ENCODE measurements at regions not wholly inside any gene's neighbourhood (a gene's known extent, or its start where the extent isn't known, plus 50 kb on each side); places are given as distances from the start of the nearest gene placed in this dataset.

- TF ChIP-seq JUNB (IDR thresholded peaks at IDR 0.05; ENCODE audit: unreplicated experiment), result no peak
- no peak for TF ChIP-seq CTCF (conservative IDR thresholded peaks at IDR 0.05; ENCODE audit: low read depth in 2 of 2)
Observed at GRCh38 chr14:40367717-40368116, 935.5 kb upstream of the FBXO33 start (continued).

- H3K4me3 Mint-ChIP-seq, result no peak overlapping the region
- no peaks in the 10 kb centered on the region for H3K9me2 ChIP-seq (ENCODE audit: insufficient read depth)
- TF ChIP-seq STAT1 (IDR thresholded peaks at IDR 0.05; ENCODE audit: unreplicated experiment), result no peak
- no peak for TF ChIP-seq EZH2 (IDR thresholded peaks at IDR 0.05; ENCODE audit: low read depth, unreplicated experiment)
- no peak for TF ChIP-seq ZNF114 (CRISPR knock-in tag; IDR thresholded peaks at IDR 0.05)
- TF ChIP-seq EZH2phosphoT487 (IDR thresholded peaks at IDR 0.05; ENCODE audit: unreplicated experiment), result no peak
- no peak for TF ChIP-seq CREB1 (CRISPR knock-in tag; IDR thresholded peaks at IDR 0.05; ENCODE audit: low read depth)
- TF ChIP-seq POLR2AphosphoS5 (IDR thresholded peaks at IDR 0.05; ENCODE audit: low read depth), result no peak
- TF ChIP-seq ZNF462 (CRISPR knock-in tag; IDR thresholded peaks at IDR 0.05), result no peak
- no peak for TF ChIP-seq NANOG (IDR thresholded peaks at IDR 0.05; ENCODE audit: borderline replicate concordance)
- no peak for TF ChIP-seq ZNF331 (CRISPR knock-in tag; IDR thresholded peaks at IDR 0.05; ENCODE audit: low read depth)
- TF ChIP-seq JUNB (IDR thresholded peaks at IDR 0.05; ENCODE audit: unreplicated experiment), result no peak
- TF ChIP-seq ETS1 (IDR thresholded peaks at IDR 0.05), result no peak
Observed at GRCh38 chr14:40365305-40365704, 933.1 kb upstream of the FBXO33 start.

More at GRCh38 chr14:40365305-40365704, 933.1 kb upstream of the FBXO33 start:
- no peaks in the 10 kb centered on the region for H3F3A ChIP-seq (replicated peaks; ENCODE audit: low read depth)
- H3K36me3 ChIP-seq (ENCODE audit: insufficient read depth), result no peaks in the 10 kb centered on the region
- H3K27ac ChIP-seq (ENCODE audit: low read depth), result no peak overlapping the region
- H3K4me1 Mint-ChIP-seq, result peaks cover 15% of the 10 kb centered on the region; the same call in 2 of the 3 replicates
- peaks cover 6% of the 10 kb centered on the region; the same call in 1 of the 2 replicates for H3K4me1 ChIP-seq (ENCODE audit: insufficient read depth)
- no peak overlapping the region for H3K27ac Mint-ChIP-seq
- H3K27me3 Mint-ChIP-seq (ENCODE audit: insufficient read depth, low read depth, poor library complexity), result no peaks in the 10 kb centered on the region
- DNase-seq (ENCODE audit: low spot score) (no peak), ATAC-seq (no peak)
- peaks cover 5% of the 10 kb centered on the region for H3K36me3 Mint-ChIP-seq (ENCODE audit: low read depth)
- no peaks in the 10 kb centered on the region for H3K79me2 ChIP-seq (replicated peaks; ENCODE audit: insufficient read depth)
- H3K4me3 ChIP-seq, result no peak overlapping the region
- H2AFZ ChIP-seq, result no peak overlapping the region
- H4K20me1 ChIP-seq (replicated peaks; ENCODE audit: insufficient read depth), result no peaks in the 10 kb centered on the region
- no peaks in the 10 kb centered on the region for H3K27me3 ChIP-seq (ENCODE audit: insufficient read depth)
- no peak overlapping the region for H3K4me2 ChIP-seq
- peaks cover 3% of the 10 kb centered on the region for H3K9me3 Mint-ChIP-seq

Measured in GM23338 (cell line).